DND-41 (cell line): ENCODE measurements at regions not wholly inside any gene's neighbourhood (a gene's known extent, or its start where the extent isn't known, plus 50 kb on each side); places are given as distances from the start of the nearest gene placed in this dataset.

ENCODE experiments used
- ATAC-seq: fragments of 200-7000 bp; cut with Tn5 transposase; 3 replicates; pipeline ENCODE4 v1.9.1; 2021; ENCODE audit warnings: low read depth; ENCODE audit not compliant: insufficient read depth
- DNase-seq: peaks from one replicate; pipeline ENCODE4 v3.0.0-alpha.2; 2020
- H2AFZ ChIP-seq: 2 replicates; pipeline ENCODE4 v1.6.0; 2012; ENCODE audit warnings: low read depth, low read length
- H3K27ac ChIP-seq: 2 replicates; pipeline ENCODE4 v1.5.1; 2012; ENCODE audit warnings: low read length, inconsistent platforms
- H3K27me3 ChIP-seq: fragments of 200-600 bp; sonication (generic); 2 replicates; pipeline ENCODE4 v1.6.0; 2012; ENCODE audit warnings: low read length, mild to moderate bottlenecking, inconsistent platforms; ENCODE audit not compliant: insufficient read depth, poor library complexity
- H3K36me3 ChIP-seq: 2 replicates; pipeline ENCODE4 v1.5.1; 2012; ENCODE audit warnings: low read length, inconsistent platforms; ENCODE audit not compliant: insufficient read depth
- H3K4me1 ChIP-seq: 2 replicates; pipeline ENCODE4 v1.5.1; 2012; ENCODE audit warnings: mild to moderate bottlenecking, low read length; ENCODE audit not compliant: insufficient read depth
- H3K4me2 ChIP-seq: 2 replicates; pipeline ENCODE4 v1.6.0; 2012; ENCODE audit warnings: mild to moderate bottlenecking, moderate library complexity, low read length, inconsistent platforms; ENCODE audit not compliant: insufficient read depth
- H3K4me3 ChIP-seq, 2 experiments: fragments of 200-600 bp in 1 of 2; shearing (Covaris generic) in 1 of 2; 2 replicates each; pipeline ENCODE4 v1.5.1; 2012 to 2016; ENCODE audit warnings: inconsistent platforms in 2 of 2, low read length in 2 of 2, mild to moderate bottlenecking in 2 of 2, low read depth in 1 of 2, moderate library complexity in 1 of 2
- H3K79me2 ChIP-seq: 2 replicates; pipeline ENCODE4 v1.6.0; 2012; ENCODE audit warnings: low read length, inconsistent platforms; ENCODE audit not compliant: insufficient read depth
- H3K9ac ChIP-seq: 2 replicates; pipeline ENCODE4 v1.6.0; 2012; ENCODE audit warnings: low read depth, mild to moderate bottlenecking, inconsistent platforms, low read length, moderate library complexity
- H3K9me3 ChIP-seq: 2 replicates; pipeline ENCODE4 v1.5.1; 2012; ENCODE audit warnings: low read length, moderate library complexity, mild to moderate bottlenecking, inconsistent platforms; ENCODE audit not compliant: insufficient read depth, severe bottlenecking
- H4K20me1 ChIP-seq: 2 replicates; pipeline ENCODE4 v1.6.0; 2012; ENCODE audit warnings: low read length; ENCODE audit not compliant: insufficient read depth
- CTCF ChIP-seq: IDR thresholded peaks from 2 replicates; pipeline ENCODE4 v1.5.1; 2012; ENCODE audit warnings: borderline replicate concordance, low read length, moderate library complexity, mild to moderate bottlenecking; ENCODE audit not compliant: poor library complexity, severe bottlenecking; ENCODE audit errors: extremely low read depth
- EZH2 ChIP-seq: IDR thresholded peaks from 3 replicates; pipeline ENCODE4 v1.6.1; 2012; ENCODE audit warnings: borderline replicate concordance, low read depth, mild to moderate bottlenecking, moderate library complexity, low read length, inconsistent platforms; ENCODE audit not compliant: severe bottlenecking

DNA sequence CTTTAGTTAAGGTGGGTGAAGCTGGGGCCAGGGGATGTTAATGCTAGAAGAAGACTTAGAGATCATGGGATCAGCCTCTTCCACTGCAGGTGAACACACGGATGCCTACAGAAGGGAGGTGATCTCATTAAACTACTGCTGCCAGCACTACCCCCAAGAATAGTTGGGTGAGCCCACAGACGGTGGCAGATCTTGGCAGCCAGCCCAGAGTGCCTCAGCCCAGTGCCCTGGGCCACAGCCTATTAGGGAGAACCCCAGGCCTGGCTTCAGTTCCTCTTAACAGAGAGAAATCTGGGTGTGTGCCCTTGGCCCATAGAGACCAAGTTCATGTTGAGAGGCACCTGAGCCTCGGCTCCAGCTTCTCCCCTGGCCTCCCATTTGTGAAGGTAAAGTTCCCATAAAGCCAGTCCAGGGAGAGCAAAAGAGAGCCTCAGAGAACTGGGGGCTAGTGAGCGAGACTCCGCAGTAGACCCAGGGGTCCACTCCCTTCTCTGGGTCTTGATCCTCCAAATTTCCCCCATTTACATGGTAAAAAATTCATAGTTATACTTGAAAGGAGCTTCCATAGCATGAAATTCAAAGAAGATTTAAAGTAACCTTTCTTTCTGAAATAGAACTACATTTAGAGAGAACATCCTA is 125.0 kb upstream of the CCND2 start:
- H4K20me1 ChIP-seq = no peaks in the 10 kb centered on the region
- no peaks in the 10 kb centered on the region for H3K27me3 ChIP-seq
- no peak overlapping the region for H3K4me2 ChIP-seq
- no peaks in the 10 kb centered on the region for H3K79me2 ChIP-seq
- TF ChIP-seq CTCF (no peak), EZH2 (no peak)
- H3K36me3 ChIP-seq = no peaks in the 10 kb centered on the region
- H3K4me3 ChIP-seq = no peak overlapping the region
- no peak overlapping the region for H3K27ac ChIP-seq
- peaks cover 6% of the 10 kb centered on the region for H3K4me1 ChIP-seq
- peak; percentile 57; the same call in 1 of the 3 replicates for ATAC-seq
- no peak overlapping the region for H3K9ac ChIP-seq
- H3K9me3 ChIP-seq = no peaks in the 10 kb centered on the region
- DNase-seq = peak; percentile 27
- H2AFZ ChIP-seq = no peak overlapping the region

GRCh38 chr12:4147031-4147481 is 126.5 kb upstream of the CCND2 start:
- Histone ChIP-seq H3K9me3 (no peaks in the 10 kb centered on the region), H3K4me3 (no peak overlapping the region), H2AFZ (no peak overlapping the region), H3K4me1 (peaks cover 18% of the 10 kb centered on the region), H3K79me2 (no peaks in the 10 kb centered on the region), H3K27ac (no peak overlapping the region), H4K20me1 (no peaks in the 10 kb centered on the region), H3K36me3 (no peaks in the 10 kb centered on the region), H3K27me3 (no peaks in the 10 kb centered on the region), H3K4me2 (no peak overlapping the region), H3K9ac (no peak overlapping the region)
- ATAC-seq = no peak
- TF ChIP-seq EZH2 (no peak), CTCF (no peak)
- no peak for DNase-seq

DNA sequence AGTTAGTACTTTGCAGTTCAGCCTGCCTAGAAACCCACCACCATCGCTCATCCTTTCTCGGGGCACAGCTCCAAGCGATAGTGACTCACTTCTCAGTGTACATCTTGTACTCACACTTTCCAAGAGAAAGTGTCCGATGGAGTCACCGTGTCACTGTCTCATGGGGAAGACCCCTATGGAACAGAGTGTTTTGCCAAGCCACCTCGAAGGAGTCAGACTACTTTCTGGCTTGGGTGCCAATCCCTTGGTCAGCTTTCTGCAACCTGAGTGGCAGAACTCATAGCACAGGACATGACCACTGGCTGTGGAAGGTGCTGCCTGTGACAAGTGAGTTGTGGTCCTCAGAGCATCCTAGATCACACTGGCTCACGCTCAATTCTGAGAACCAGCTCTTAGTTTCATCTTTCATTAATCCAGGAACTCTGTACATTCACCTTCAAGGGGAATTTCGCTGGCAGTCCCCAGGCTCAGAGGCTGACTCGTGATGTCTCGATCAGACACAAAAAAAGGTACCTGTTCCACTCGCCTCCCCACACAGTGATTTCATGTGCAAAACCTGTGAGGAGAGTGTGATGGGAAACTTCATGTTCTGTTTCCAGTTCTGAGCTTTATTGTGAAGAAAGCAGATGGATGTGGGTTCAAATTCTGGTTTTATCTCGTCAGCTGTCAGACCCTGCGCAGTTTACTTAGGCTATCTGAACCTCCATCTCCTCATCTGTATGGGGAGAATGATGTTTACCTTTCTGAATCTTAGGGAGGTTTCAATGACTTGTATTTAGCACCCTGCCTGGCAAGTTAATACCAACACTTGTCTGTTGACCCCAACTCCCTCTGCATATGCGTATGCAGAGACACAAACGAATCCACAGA is 127.3 kb upstream of the CCND2 start:
- Histone ChIP-seq H2AFZ (no peak overlapping the region), H3K9ac (no peak overlapping the region), H3K79me2 (no peaks in the 10 kb centered on the region), H3K4me1 (peaks cover 18% of the 10 kb centered on the region), H3K4me2 (no peak overlapping the region), H3K9me3 (no peaks in the 10 kb centered on the region), H4K20me1 (no peaks in the 10 kb centered on the region), H3K4me3 (no peak overlapping the region), H3K36me3 (no peaks in the 10 kb centered on the region), H3K27ac (no peak overlapping the region), H3K27me3 (no peaks in the 10 kb centered on the region)
- DNase-seq (no peak), ATAC-seq (no peak)
- TF ChIP-seq EZH2 = no peak
- TF ChIP-seq CTCF = no peak
